Spleen (tissue), 11 donors: ENCODE measurements at regions not wholly inside any gene's neighbourhood (a gene's known extent, or its start where the extent isn't known, plus 50 kb on each side); places are given as distances from the start of the nearest gene placed in this dataset.

ENCODE experiments used
- DNase-seq: peaks from one replicate; pipeline ENCODE4 v3.0.0-alpha.2; 2020
- H3K27ac ChIP-seq, 8 donors: fragments of 200-600 bp; sonication (generic) in 7 of 8; 1 replicate in 4 of 8; 2 replicates in 4 of 8; pipeline versions ENCODE4 v1.5.0 to v1.8.0; 2016 to 2021; ENCODE audit warnings: inconsistent platforms in 4 of 8, mild to moderate bottlenecking in 4 of 8, moderate library complexity in 1 of 8
- H3K27me3 ChIP-seq, 7 donors: fragments of 200-600 bp; sonication (generic) in 6 of 7; replicated peaks in 1 of 7; 1 replicate in 4 of 7; 2 replicates in 3 of 7; pipeline versions ENCODE4 v1.5.0 to v1.8.0; 2016 to 2021; ENCODE audit warnings: inconsistent platforms in 3 of 7, mild to moderate bottlenecking in 1 of 7
- H3K36me3 ChIP-seq, 6 donors: fragments of 200-600 bp; sonication (generic) in 5 of 6; 1 replicate in 4 of 6; 2 replicates in 2 of 6; pipeline versions ENCODE4 v1.5.0 to v1.8.0; 2016 to 2021; ENCODE audit warnings: inconsistent platforms in 2 of 6
- H3K4me1 ChIP-seq, 6 donors: fragments of 200-600 bp; sonication (generic) in 5 of 6; 1 replicate in 3 of 6; 2 replicates in 3 of 6; pipeline versions ENCODE4 v1.5.0 to v1.8.0; 2016 to 2021; ENCODE audit warnings: inconsistent platforms in 3 of 6
- H3K4me3 ChIP-seq, 8 donors: fragments of 200-600 bp; sonication (generic) in 7 of 8; 1 replicate in 4 of 8; 2 replicates in 4 of 8; pipeline versions ENCODE4 v1.5.0 to v1.8.0; 2016 to 2021; ENCODE audit warnings: inconsistent platforms in 4 of 8, mild to moderate bottlenecking in 4 of 8, moderate library complexity in 2 of 8
- H3K9me3 ChIP-seq, 8 donors: fragments of 200-600 bp; sonication (generic) in 7 of 8; 1 replicate in 4 of 8; 2 replicates in 4 of 8; pipeline versions ENCODE4 v1.5.0 to v1.8.0; 2016 to 2021; ENCODE audit warnings: inconsistent platforms in 4 of 8
- CTCF ChIP-seq, 11 experiments: fragments of 200-600 bp in 7 of 11; fragments of 450-650 bp in 4 of 11; sonication (generic) in 4 of 11; IDR thresholded peaks in 8 of 11; conservative IDR thresholded peaks in 3 of 11; 1 replicate in 7 of 11; 2 replicates in 4 of 11; pipeline versions ENCODE4 v1.4.0 to v1.8.0; 2016 to 2021; ENCODE audit warnings: antibody characterized with exemption in 11 of 11, inconsistent platforms in 4 of 11, mild to moderate bottlenecking in 1 of 11
- POLR2A ChIP-seq, 3 donors: fragments of 450-650 bp; IDR thresholded peaks; one replicate each; pipeline ENCODE4 v1.5.1; 2017; ENCODE audit warnings: antibody characterized with exemption in 3 of 3, mild to moderate bottlenecking in 1 of 3
- POLR2AphosphoS5 ChIP-seq, 3 donors: sonication (generic); formaldehyde crosslinking; IDR thresholded peaks; one replicate each; pipeline ENCODE4 v1.5.1; 2017; ENCODE audit warnings: antibody characterized with exemption in 3 of 3
- WGBS, 5 donors: extraction: QIAGEN DNeasy Blood & Tissue Kit in 3 of 5; methylation state at CpG; one replicate each; pipeline versions ENCODE4 v1.1.5 to v1.1.7; 2013 to 2018; 5-methylcytosine and 5-hydroxymethylcytosine counted together
- intact Hi-C: fragments of 100-400 bp; cut with DNase I; formaldehyde crosslinking; loops from one replicate; pipeline ENCODE4 v1.15.0; 2023; ENCODE audit warnings: low total_unique reads
- donor health status: healthy with polysubstance abuse.
- donor health status: DM: no; HTN: no; CAD: no; lungs with moderate emphysema.
- donor health status: DM: no; HTN: no; CAD: no.
- donor health status: Bipolar disorder and iron deficiency.
- donor health status: healthy.
- donor health status: DM: no; HTN: no; CAD: no.
- donor health status: DM: yes; HTN: yes; CAD: no.

GRCh38 chrX:12026481-12026880, 111.8 kb upstream of the FRMPD4 start:
- intact Hi-C loops: no loop called here
- 49 to 83% (median 80%) methylated on average over 2 of the region's 2 CpGs for WGBS, 5 donors
- Histone ChIP-seq H3K27ac (no peak overlapping the region), H3K4me3 (no peak overlapping the region), H3K27me3 (no peaks in the 10 kb centered on the region), H3K9me3 (no peaks in the 10 kb centered on the region), H3K4me1 (no peaks in the 10 kb centered on the region), H3K36me3 (no peaks in the 10 kb centered on the region)
- TF ChIP-seq POLR2AphosphoS5 (IDR thresholded peaks at IDR 0.05) (no peak), CTCF (IDR thresholded peaks at IDR 0.05 in 8 of 11, conservative IDR thresholded peaks at IDR 0.05 in 3 of 11) (no peak), POLR2A (IDR thresholded peaks at IDR 0.05) (no peak)
- DNase-seq: no peak

- no peaks in the 10 kb centered on the region for H3K36me3 ChIP-seq
- no peaks in the 10 kb centered on the region for H3K9me3 ChIP-seq
- WGBS, 5 donors: 78 to 100% (median 93%) methylated on average over 1 of the region's 1 CpG
- no peaks in the 10 kb centered on the region for H3K27me3 ChIP-seq
- H3K27ac ChIP-seq: no peak overlapping the region
- no peak for TF ChIP-seq POLR2AphosphoS5 (IDR thresholded peaks at IDR 0.05)
- TF ChIP-seq CTCF (IDR thresholded peaks at IDR 0.05 in 8 of 11, conservative IDR thresholded peaks at IDR 0.05 in 3 of 11): no peak
- no peak for TF ChIP-seq POLR2A (IDR thresholded peaks at IDR 0.05)
- H3K4me1 ChIP-seq: no peaks in the 10 kb centered on the region
- intact Hi-C loops: no loop called here
- DNase-seq: no peak
- H3K4me3 ChIP-seq: no peak overlapping the region
These were observed 106.2 kb upstream of the FRMPD4 start for GRCh38 chrX:12032082-12032481.

- no peaks in the 10 kb centered on the region for H3K27me3 ChIP-seq
- no peaks in the 10 kb centered on the region for H3K4me1 ChIP-seq
- no peaks in the 10 kb centered on the region for H3K36me3 ChIP-seq
- no peak overlapping the region for H3K27ac ChIP-seq
- intact Hi-C loops: no loop called here
- no peaks in the 10 kb centered on the region for H3K9me3 ChIP-seq
- TF ChIP-seq POLR2AphosphoS5 (IDR thresholded peaks at IDR 0.05) (no peak), POLR2A (IDR thresholded peaks at IDR 0.05) (no peak), CTCF (IDR thresholded peaks at IDR 0.05 in 8 of 11, conservative IDR thresholded peaks at IDR 0.05 in 3 of 11) (no peak)
- 63 to 84% (median 80%) methylated on average over 6 of the region's 6 CpGs for WGBS, 5 donors
- no peak overlapping the region for H3K4me3 ChIP-seq
- DNase-seq: no peak
These were observed 103.5 kb upstream of the FRMPD4 start for GRCh38 chrX:12034741-12035140.

- intact Hi-C loops: no loop called here
- no peaks in the 10 kb centered on the region for H3K4me1 ChIP-seq
- DNase-seq: no peak
- TF ChIP-seq POLR2A (IDR thresholded peaks at IDR 0.05): no peak
- TF ChIP-seq CTCF (IDR thresholded peaks at IDR 0.05 in 8 of 11, conservative IDR thresholded peaks at IDR 0.05 in 3 of 11): no peak
- no peak for TF ChIP-seq POLR2AphosphoS5 (IDR thresholded peaks at IDR 0.05)
- no peaks in the 10 kb centered on the region for H3K36me3 ChIP-seq
- whole genome bisulfite sequencing, 5 donors: 74 to 88% (median 83%) methylated on average over 4 of the region's 4 CpGs
- H3K27me3 ChIP-seq: peaks cover 0 to 2% (median 0%) of the 10 kb centered on the region in 7 donors
- peaks cover 0 to under 1% (median 0%) of the 10 kb centered on the region in 8 donors for H3K9me3 ChIP-seq
- H3K4me3 ChIP-seq: no peak overlapping the region
- H3K27ac ChIP-seq: no peak overlapping the region
These were observed 95.7 kb upstream of the FRMPD4 start for GRCh38 chrX:12042615-12043014.
